Activated naive CD4-positive, alpha-beta T cell treated with anti-CD3 and anti-CD28 coated beads for 36 hours (primary cell): ENCODE measurements at regions not wholly inside any gene's neighbourhood (a gene's known extent, or its start where the extent isn't known, plus 50 kb on each side); places are given as distances from the start of the nearest gene placed in this dataset.

Experiments
- CTCF ChIA-PET: fragments of 350-600 bp; sonication (Branson Sonifier 250); formaldehyde crosslinking; loops from one replicate; lab custom pipeline; 2021; ENCODE audit warnings: antibody characterized with exemption; lab: Charles Lee
- DNase-seq: peaks from one replicate; pipeline ENCODE4 v3.0.0-alpha.2; 2020
- H3K27ac Mint-ChIP-seq: one replicate; pipeline ENCODE4 v1.8.0; 2021; ENCODE audit warnings: mild to moderate bottlenecking, mixed read lengths
- H3K27me3 Mint-ChIP-seq: one replicate; pipeline ENCODE4 v1.8.0; 2021; ENCODE audit warnings: low read depth, mixed read lengths
- H3K36me3 Mint-ChIP-seq: one replicate; pipeline ENCODE4 v1.8.0; 2021; ENCODE audit warnings: low read depth, mixed read lengths
- H3K4me1 Mint-ChIP-seq: one replicate; pipeline ENCODE4 v1.8.0; 2021; ENCODE audit warnings: low read depth, mixed read lengths
- H3K4me3 Mint-ChIP-seq: one replicate; pipeline ENCODE4 v1.8.0; 2021; ENCODE audit warnings: mild to moderate bottlenecking, moderate library complexity, mixed read lengths
- H3K9me3 Mint-ChIP-seq: one replicate; pipeline ENCODE4 v1.8.0; 2021; ENCODE audit warnings: mixed read lengths
- intact Hi-C: fragments of 100-400 bp; cut with micrococcal nuclease; formaldehyde crosslinking; loops from one replicate; pipeline ENCODE4 v1.15.1; 2023

DNA sequence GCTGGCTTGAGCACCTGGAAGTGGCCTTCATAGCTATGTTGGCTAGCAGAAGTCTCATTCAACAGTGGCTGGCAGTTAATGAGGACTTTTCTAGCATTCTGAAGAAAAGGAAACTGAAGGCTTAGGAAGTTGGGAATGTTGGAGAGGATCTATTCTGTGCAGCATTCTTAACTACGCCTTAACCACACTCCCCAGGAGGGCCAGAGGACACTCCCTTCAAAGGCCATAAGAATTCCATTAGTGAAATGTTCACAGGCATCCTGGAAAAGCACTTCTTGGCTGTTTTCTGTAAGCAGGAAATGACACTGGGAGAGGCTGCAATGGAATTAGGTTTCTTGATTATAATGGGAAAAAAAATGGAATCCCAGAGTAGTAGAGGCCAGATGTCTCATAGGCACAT lies 188.9 kb downstream of the ARHGAP12 start:
- intact Hi-C loops, result loop anchor here (10.0 kb wide), 1 partner anchor 1395 kb away; no protein-coding TSS in a partner anchor
- no peak for DNase-seq
- Mint-ChIP-seq H3K4me1 (peaks cover 22% of the 10 kb centered on the region), H3K9me3 (peaks cover 9% of the 10 kb centered on the region), H3K27ac (no peak overlapping the region), H3K27me3 (no peaks in the 10 kb centered on the region), H3K36me3 (peaks cover 2% of the 10 kb centered on the region), H3K4me3 (no peak overlapping the region)
- CTCF ChIA-PET, result no interaction called here

DNA sequence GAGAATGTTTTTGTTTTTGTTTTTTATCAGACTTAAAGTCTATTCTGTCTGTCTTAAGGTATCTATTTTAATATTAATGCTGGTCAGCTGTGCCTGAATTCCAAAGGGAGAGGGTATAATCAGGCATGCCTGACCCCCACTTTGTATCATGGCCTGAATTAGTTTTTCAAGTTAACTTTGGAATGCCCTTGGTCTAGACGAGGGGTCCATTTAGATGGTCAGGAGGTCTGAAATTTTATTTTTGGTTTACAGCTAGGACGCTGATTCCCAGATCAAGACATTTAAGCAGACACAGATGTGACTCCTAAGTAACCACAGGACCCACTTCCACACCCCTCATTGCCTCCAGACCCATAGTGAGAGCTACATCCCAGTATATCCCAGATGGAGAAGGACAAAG lies 189.5 kb downstream of the ARHGAP12 start:
- no peak for DNase-seq
- no peak overlapping the region for H3K27ac Mint-ChIP-seq
- peaks cover 19% of the 10 kb centered on the region for H3K4me1 Mint-ChIP-seq
- H3K9me3 Mint-ChIP-seq, result peaks cover 9% of the 10 kb centered on the region
- intact Hi-C loops, result no loop called here
- H3K36me3 Mint-ChIP-seq, result peaks cover 2% of the 10 kb centered on the region
- no peak overlapping the region for H3K4me3 Mint-ChIP-seq
- CTCF ChIA-PET, result no interaction called here
- H3K27me3 Mint-ChIP-seq, result no peaks in the 10 kb centered on the region

DNA sequence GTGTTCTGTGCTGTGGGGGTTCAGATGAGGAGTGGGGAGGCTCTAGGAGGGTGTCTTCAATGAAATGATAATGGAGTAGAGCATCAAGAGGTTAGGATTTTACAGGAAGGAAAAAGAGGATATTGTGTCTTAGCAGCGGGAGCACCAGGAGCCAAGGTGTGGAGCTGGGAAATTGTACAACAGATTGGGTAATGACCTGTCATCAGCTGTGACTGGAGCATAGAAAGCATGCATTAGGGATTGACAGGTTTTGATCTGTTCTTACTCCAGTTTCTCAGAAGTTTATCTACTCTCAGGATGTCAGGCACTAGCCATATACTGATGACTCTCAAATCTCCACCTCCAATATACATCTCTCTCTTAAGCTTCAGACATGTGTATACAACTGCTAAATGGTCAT lies 196.9 kb downstream of the ARHGAP12 start:
- no peak overlapping the region for H3K27ac Mint-ChIP-seq

DNA sequence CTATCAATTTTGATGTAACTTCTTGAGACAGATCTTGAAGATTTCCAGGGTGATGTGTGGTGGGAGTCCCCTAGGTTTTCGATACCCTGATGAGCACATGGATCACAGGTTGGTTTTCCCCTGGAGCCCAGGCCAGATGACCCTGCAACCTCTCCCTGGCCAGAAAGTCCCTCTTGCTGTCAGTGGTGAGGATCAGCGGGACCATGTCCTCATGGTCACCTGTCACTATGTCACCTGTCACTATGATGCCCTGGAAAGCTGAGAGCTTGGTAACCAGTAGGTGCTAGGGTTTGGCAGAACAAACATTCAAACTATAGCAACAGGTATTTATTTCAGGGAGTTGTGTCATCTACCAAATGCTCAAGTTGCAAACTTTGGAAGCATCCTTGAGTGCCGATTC lies 197.9 kb downstream of the ARHGAP12 start:
- H3K4me1 Mint-ChIP-seq, result no peaks in the 10 kb centered on the region
- CTCF ChIA-PET, result interaction anchor here (2.0 kb wide), 1 partner anchor 39 kb away, joined by 7 read pairs; no protein-coding TSS in a partner anchor
- H3K4me3 Mint-ChIP-seq, result no peak overlapping the region

More for the DNA sequence above, 196.9 kb downstream of the ARHGAP12 start:
- no peaks in the 10 kb centered on the region for H3K9me3 Mint-ChIP-seq
- no peak for DNase-seq
- H3K4me3 Mint-ChIP-seq, result no peak overlapping the region
- CTCF ChIA-PET, result no interaction called here
- intact Hi-C loops, result no loop called here
- peaks cover 2% of the 10 kb centered on the region for H3K36me3 Mint-ChIP-seq
- H3K4me1 Mint-ChIP-seq, result no peaks in the 10 kb centered on the region
- H3K27me3 Mint-ChIP-seq, result peaks cover 10% of the 10 kb centered on the region

DNA sequence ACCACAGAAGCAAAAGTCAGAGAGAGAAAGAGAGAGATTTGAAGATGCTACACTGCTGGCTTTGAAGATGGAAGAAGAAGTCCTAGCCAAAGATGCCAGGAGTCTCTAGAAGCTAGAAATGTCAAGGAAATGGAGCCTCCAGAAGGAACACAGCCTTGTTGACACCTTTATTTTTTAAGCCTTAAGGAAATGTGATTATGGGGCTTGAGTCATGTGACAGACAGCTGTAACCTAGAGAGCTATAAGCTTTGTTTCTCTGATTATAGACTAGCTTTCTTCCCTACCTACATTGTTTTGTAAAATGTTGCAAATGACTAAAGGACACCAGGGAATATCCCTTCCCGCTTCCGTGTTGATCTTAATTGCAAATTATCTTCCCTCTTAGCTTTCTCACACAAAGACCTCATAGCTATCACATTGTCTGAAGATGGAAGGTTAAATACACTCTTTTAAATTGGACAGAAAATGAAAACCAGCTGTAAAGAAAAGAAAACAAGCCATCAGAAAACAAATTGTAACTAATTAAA lies 199.9 kb downstream of the ARHGAP12 start:
- CTCF ChIA-PET, result interaction anchor here (1.1 to 2.0 kb wide), 2 partner anchors 15 to 41 kb away, joined by 4 to 7 read pairs; no protein-coding TSS in a partner anchor
- DNase-seq, result no peak
- Mint-ChIP-seq H3K27me3 (peaks cover 10% of the 10 kb centered on the region), H3K4me3 (no peak overlapping the region), H3K4me1 (peaks cover 3% of the 10 kb centered on the region), H3K9me3 (no peaks in the 10 kb centered on the region), H3K27ac (no peak overlapping the region), H3K36me3 (no peaks in the 10 kb centered on the region)
- intact Hi-C loops, result no loop called here

More for the DNA sequence above, 197.9 kb downstream of the ARHGAP12 start:
- Mint-ChIP-seq H3K27ac (no peak overlapping the region), H3K27me3 (peaks cover 10% of the 10 kb centered on the region), H3K36me3 (peaks cover 2% of the 10 kb centered on the region), H3K9me3 (no peaks in the 10 kb centered on the region)
- intact Hi-C loops, result no loop called here
- no peak for DNase-seq

DNA sequence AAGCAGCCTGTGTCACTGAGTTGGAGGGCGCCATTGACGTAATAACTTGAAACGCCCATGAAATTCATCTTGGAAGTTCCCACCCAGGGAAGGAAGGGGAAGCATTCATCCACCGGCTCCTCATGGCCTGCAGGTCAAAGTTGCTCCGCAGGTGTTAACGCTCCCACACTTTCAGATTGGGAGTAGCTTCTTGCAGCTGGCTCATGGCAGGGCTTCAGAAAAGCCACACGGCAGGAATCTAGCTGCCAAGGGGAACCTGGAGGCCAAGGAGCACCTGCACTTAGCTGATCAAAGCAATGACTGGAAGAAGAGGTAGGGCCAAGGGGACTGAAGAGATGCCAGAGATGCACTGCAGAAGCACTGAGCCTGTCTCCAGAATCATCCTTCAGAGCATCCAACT lies 203.2 kb downstream of the ARHGAP12 start:
- no peak for DNase-seq
- H3K27ac Mint-ChIP-seq, result no peak overlapping the region
- no peak overlapping the region for H3K4me3 Mint-ChIP-seq
- no peaks in the 10 kb centered on the region for H3K9me3 Mint-ChIP-seq
- H3K27me3 Mint-ChIP-seq, result peaks cover 7% of the 10 kb centered on the region
- CTCF ChIA-PET, result no interaction called here
- peaks cover 10% of the 10 kb centered on the region for H3K4me1 Mint-ChIP-seq
- H3K36me3 Mint-ChIP-seq, result no peaks in the 10 kb centered on the region
- intact Hi-C loops, result no loop called here

DNA sequence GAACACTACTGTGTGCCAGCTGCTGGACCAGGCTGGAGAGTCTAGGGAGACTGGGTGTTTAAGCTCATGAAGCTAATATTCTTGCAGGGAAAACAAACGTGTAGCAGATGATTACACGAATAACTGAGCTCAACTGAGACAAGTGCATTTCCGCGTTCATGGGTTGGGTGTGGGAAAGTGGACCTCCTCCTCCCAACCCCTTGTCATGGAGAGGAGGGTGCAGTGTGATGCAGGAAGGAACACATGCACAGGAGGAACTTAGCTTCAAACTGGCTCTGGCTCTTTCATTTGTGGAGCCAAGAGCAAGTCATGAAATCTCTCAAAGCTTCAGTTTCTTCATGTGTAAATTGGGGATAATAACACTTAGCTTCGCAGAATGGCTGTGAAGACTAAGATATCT lies 204.3 kb downstream of the ARHGAP12 start:
- H3K4me3 Mint-ChIP-seq, result no peak overlapping the region
- intact Hi-C loops, result no loop called here
- CTCF ChIA-PET, result interaction anchor here (0.6 to 0.9 kb wide), 2 partner anchors 10 to 331 kb away, joined by 3 read pairs; no protein-coding TSS in a partner anchor
- no peak for DNase-seq
- peaks cover 10% of the 10 kb centered on the region for H3K4me1 Mint-ChIP-seq
- H3K27me3 Mint-ChIP-seq, result peaks cover 5% of the 10 kb centered on the region
- no peak overlapping the region for H3K27ac Mint-ChIP-seq
- no peaks in the 10 kb centered on the region for H3K36me3 Mint-ChIP-seq
- H3K9me3 Mint-ChIP-seq, result no peaks in the 10 kb centered on the region

DNA sequence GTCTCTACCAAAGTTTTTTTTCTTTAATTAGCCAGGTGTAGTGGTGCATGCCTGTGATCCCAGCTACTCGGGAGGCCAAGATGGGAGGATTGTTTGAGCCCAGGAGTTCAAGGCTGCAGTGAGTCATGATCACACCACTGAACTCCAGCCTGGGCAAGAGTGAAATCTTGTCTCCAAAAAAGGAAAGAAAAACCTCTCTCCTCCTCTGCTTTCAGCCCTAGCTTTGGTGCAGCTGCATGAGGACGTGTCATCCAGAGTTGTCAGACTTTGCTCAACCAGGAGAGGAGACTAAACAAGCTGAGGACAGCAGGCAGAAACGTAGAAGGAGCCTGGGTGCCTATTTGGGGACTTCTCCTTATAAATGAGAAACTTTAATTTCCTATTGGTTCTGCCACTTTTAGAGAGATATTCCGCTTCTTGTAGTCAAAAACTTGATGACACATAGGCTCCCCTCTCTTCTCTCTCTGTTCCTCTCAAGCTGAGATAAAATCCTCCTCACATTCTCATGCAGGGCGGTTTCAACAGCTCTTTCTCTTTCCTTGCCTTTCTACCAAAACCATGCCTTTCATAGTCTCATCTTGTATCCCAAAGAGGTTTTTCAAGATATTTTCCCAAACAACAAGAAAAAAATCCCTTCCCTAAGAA lies 205.4 kb downstream of the ARHGAP12 start:
- Mint-ChIP-seq H3K36me3 (no peaks in the 10 kb centered on the region), H3K4me1 (peaks cover 10% of the 10 kb centered on the region), H3K27me3 (peaks cover under 1% of the 10 kb centered on the region), H3K4me3 (no peak overlapping the region), H3K9me3 (no peaks in the 10 kb centered on the region), H3K27ac (no peak overlapping the region)
- intact Hi-C loops, result no loop called here
- CTCF ChIA-PET, result no interaction called here
- DNase-seq, result no peak

DNA sequence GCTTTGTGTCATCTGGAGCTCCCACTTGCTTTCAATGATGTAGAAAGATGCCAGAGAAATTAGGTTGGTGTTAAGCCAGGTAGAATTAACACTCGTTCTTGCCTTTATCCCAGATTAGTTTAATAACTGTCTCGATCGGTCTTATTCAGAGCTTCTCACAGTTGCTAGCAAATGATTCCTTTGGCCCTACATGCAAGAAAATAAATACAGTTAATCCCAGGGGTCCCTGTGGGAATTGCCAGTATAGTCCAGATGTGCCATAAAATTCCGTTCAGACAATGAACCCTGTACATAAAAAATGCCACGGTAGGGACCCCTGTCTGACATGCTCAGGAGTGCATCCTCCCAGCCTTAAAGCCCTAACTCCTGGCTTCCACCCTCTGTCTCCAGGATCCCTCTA lies 207.5 kb downstream of the ARHGAP12 start:
- Mint-ChIP-seq H3K36me3 (no peaks in the 10 kb centered on the region), H3K4me1 (peaks cover 10% of the 10 kb centered on the region)
- CTCF ChIA-PET, result no interaction called here

DNA sequence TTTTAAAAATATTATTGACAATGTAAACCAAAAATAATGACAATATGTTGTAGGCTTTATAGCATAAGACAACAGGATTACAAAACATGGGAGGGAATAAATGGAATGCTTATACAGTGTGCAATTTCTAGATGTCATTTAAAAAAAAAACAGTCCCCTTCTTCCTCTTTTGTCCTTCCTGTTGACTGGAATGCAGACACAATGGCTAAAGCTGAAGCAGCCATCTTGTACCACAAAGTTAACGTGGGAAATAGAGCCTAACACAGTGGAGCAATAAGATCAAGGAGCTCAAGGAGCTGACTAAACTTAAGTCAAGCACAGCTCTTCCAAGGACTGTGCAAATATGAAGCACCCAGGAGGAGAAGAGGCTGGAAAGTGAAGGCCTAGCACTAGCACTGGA lies 208.1 kb downstream of the ARHGAP12 start:
- peaks cover 10% of the 10 kb centered on the region for H3K4me1 Mint-ChIP-seq
- no peak overlapping the region for H3K4me3 Mint-ChIP-seq
- H3K36me3 Mint-ChIP-seq, result no peaks in the 10 kb centered on the region
- intact Hi-C loops, result no loop called here
- no peak for DNase-seq
- peaks cover 4% of the 10 kb centered on the region for H3K27me3 Mint-ChIP-seq
- CTCF ChIA-PET, result no interaction called here
- H3K9me3 Mint-ChIP-seq, result no peaks in the 10 kb centered on the region
- no peak overlapping the region for H3K27ac Mint-ChIP-seq

More for the DNA sequence above, 207.5 kb downstream of the ARHGAP12 start:
- Mint-ChIP-seq H3K27me3 (peaks cover 4% of the 10 kb centered on the region), H3K4me3 (no peak overlapping the region), H3K27ac (no peak overlapping the region), H3K9me3 (no peaks in the 10 kb centered on the region)
- intact Hi-C loops, result no loop called here
- DNase-seq, result no peak

DNA sequence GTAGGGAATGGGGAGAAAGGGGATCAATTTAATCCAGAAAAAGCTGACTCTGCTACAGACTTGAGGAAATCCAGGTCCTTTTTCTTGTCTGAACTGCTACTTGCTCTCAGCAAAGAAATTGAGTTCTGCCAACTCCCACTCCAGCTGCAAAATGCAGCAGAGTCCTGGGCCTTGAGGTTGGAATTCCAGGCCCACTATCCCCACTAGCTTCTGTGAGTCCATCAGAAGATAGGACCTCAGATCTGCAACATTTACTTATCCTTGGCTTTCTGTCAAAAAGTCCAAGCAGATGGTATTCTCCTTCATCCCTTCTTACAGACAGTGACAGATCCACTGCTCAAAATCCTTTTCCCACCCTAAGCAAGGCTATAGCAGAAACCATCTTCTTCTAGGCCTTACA lies 219.2 kb downstream of the ARHGAP12 start:
- no peaks in the 10 kb centered on the region for H3K27me3 Mint-ChIP-seq
- H3K4me3 Mint-ChIP-seq, result no peak overlapping the region
- H3K27ac Mint-ChIP-seq, result no peak overlapping the region
- peaks cover 3% of the 10 kb centered on the region for H3K36me3 Mint-ChIP-seq
- intact Hi-C loops, result loop anchor here (1.0 to 10.0 kb wide), 6 partner anchors 61 to 677 kb away; partner anchors contain the start of genes ARHGAP12 and ZNF438
- CTCF ChIA-PET, result interaction anchor here (0.7 to 2.4 kb wide), 5 partner anchors 41 to 99 kb away, joined by 3 to 9 read pairs (median 5); no protein-coding TSS in a partner anchor
- no peak for DNase-seq
- peaks cover 22% of the 10 kb centered on the region for H3K4me1 Mint-ChIP-seq
- peaks cover 21% of the 10 kb centered on the region for H3K9me3 Mint-ChIP-seq

DNA sequence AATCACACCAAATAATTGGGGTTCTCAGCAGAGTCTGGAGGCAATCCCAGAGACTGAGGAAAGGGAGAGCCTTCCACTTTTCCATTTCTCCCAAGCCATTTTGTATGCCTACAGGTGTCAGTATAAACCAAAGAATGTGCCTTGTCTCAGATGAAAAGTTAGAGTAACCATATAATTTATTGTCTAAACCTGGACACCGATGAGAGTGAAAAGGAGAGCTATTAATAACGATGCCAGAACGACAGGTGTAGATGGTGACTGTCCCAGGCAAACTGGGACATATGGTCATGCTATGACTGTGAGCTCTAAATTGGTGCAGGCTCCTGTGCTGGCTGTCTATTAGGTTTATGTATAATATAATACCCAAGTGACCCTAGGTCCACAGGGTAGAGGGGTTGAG lies 219.6 kb downstream of the ARHGAP12 start:
- Mint-ChIP-seq H3K27me3 (no peaks in the 10 kb centered on the region), H3K36me3 (peaks cover 3% of the 10 kb centered on the region), H3K4me1 (peaks cover 22% of the 10 kb centered on the region), H3K4me3 (no peak overlapping the region), H3K9me3 (peaks cover 21% of the 10 kb centered on the region), H3K27ac (no peak overlapping the region)
- CTCF ChIA-PET, result interaction anchor here (0.7 to 2.4 kb wide), 5 partner anchors 41 to 99 kb away, joined by 3 to 9 read pairs (median 5); no protein-coding TSS in a partner anchor
- intact Hi-C loops, result loop anchor here (1.0 to 10.0 kb wide), 6 partner anchors 61 to 677 kb away; partner anchors contain the start of genes ARHGAP12 and ZNF438
- no peak for DNase-seq
